Endothelial cell of umbilical vein (primary cell): ENCODE measurements at regions not wholly inside any gene's neighbourhood (a gene's known extent, or its start where the extent isn't known, plus 50 kb on each side); places are given as distances from the start of the nearest gene placed in this dataset.

ENCODE experiments used
- BruUV-seq: library from RNA; stranded (reverse); fragments of 400-500 nt; replicated peaks from 2 replicates; lab custom pipeline; 2021; lab: Mats Ljungman, UMichigan
- CTCF ChIA-PET: fragments of 300-600, 350-600 bp; sonication (Branson Sonifier 250); formaldehyde crosslinking; loops from one replicate; lab custom pipeline; 2021; ENCODE audit warnings: antibody characterized with exemption, inconsistent platforms; lab: Charles Lee
- POLR2A ChIA-PET: fragments of 300-600, 350-600 bp; sonication (Branson Sonifier 250); formaldehyde crosslinking; loops from one replicate; lab custom pipeline; 2021; ENCODE audit warnings: antibody characterized with exemption, inconsistent platforms; lab: Charles Lee
- DNase-seq: peaks from one replicate; pipeline ENCODE4 v3.0.0-alpha.2; 2011; ENCODE audit warnings: low read depth, low spot score
- FAIRE-seq: peaks from 2 replicates; lab custom pipeline; 2011; peaks lifted over from hg19 to GRCh38; lab: Jason Lieb, UNC
- H2AFZ ChIP-seq: 2 replicates; pipeline ENCODE4 v1.6.0; 2012; ENCODE audit warnings: low read depth, low read length, control low read depth, inconsistent platforms
- H3K27ac ChIP-seq: 2 replicates; pipeline ENCODE4 v1.5.1; 2011; ENCODE audit warnings: low read depth, mild to moderate bottlenecking, control low read depth, low read length, moderate library complexity; ENCODE audit not compliant: insufficient read depth
- H3K27me3 ChIP-seq, 2 experiments: 2 replicates each; pipeline versions ENCODE4 v1.6.0 to v1.6.1; 2011; ENCODE audit warnings: low read length in 2 of 2, mixed read lengths in 1 of 2; ENCODE audit not compliant: control insufficient read depth in 2 of 2, insufficient read depth in 2 of 2
- H3K36me3 ChIP-seq, 2 experiments: 2 replicates in 1 of 2; 3 replicates in 1 of 2; pipeline ENCODE4 v1.5.1; 2011; ENCODE audit warnings: low read length in 2 of 2, mild to moderate bottlenecking in 1 of 2, moderate library complexity in 1 of 2; ENCODE audit not compliant: control insufficient read depth in 2 of 2, insufficient read depth in 2 of 2; ENCODE audit errors: extremely low read depth in 1 of 2
- H3K4me1 ChIP-seq: 3 replicates; pipeline ENCODE4 v1.5.1; 2011; ENCODE audit warnings: mild to moderate bottlenecking, low read length; ENCODE audit not compliant: control insufficient read depth, insufficient read depth; ENCODE audit errors: extremely low read depth
- H3K4me2 ChIP-seq: 2 replicates; pipeline ENCODE4 v1.6.1; 2011; ENCODE audit warnings: low read length, control low read depth, mixed read lengths; ENCODE audit not compliant: insufficient read depth
- H3K4me3 ChIP-seq, 3 experiments: fragments of 200-600 bp in 1 of 3; sonication (generic), shearing (Covaris generic) in 1 of 3; replicated peaks in 1 of 3; 2 replicates each; pipeline ENCODE4 v1.5.1; 2011 to 2016; ENCODE audit warnings: control low read depth in 3 of 3, low read length in 3 of 3, mild to moderate bottlenecking in 2 of 3, inconsistent platforms in 1 of 3, low read depth in 1 of 3, moderate library complexity in 1 of 3; ENCODE audit not compliant: insufficient read depth in 1 of 3
- H3K79me2 ChIP-seq: 2 replicates; pipeline ENCODE4 v1.6.0; 2012; ENCODE audit warnings: low read length, inconsistent platforms; ENCODE audit not compliant: control insufficient read depth, insufficient read depth
- H3K9ac ChIP-seq: replicated peaks from 2 replicates; pipeline ENCODE3; 2011; ENCODE audit warnings: low read length, control low read depth; ENCODE audit not compliant: insufficient read depth; ENCODE audit errors: extremely low read depth
- H3K9me1 ChIP-seq: replicated peaks from 3 replicates; pipeline ENCODE4 v1.6.0; 2011; ENCODE audit warnings: mild to moderate bottlenecking, low read length; ENCODE audit not compliant: control insufficient read depth, insufficient read depth; ENCODE audit errors: extremely low read depth
- H3K9me3 ChIP-seq: replicated peaks from 2 replicates; pipeline ENCODE4 v1.5.1; 2012; ENCODE audit warnings: low read length, inconsistent platforms; ENCODE audit not compliant: control insufficient read depth, insufficient read depth
- H4K20me1 ChIP-seq: replicated peaks from 2 replicates; pipeline ENCODE3; 2011; ENCODE audit warnings: mild to moderate bottlenecking, low read length; ENCODE audit not compliant: control insufficient read depth, insufficient read depth; ENCODE audit errors: extremely low read depth
- EZH2 ChIP-seq: IDR thresholded peaks from 2 replicates; pipeline ENCODE4 v1.6.1; 2012; ENCODE audit warnings: borderline replicate concordance, low read depth, mild to moderate bottlenecking, moderate library complexity, low read length, inconsistent platforms; ENCODE audit not compliant: severe bottlenecking
- FOS ChIP-seq: IDR thresholded peaks from 2 replicates; pipeline ENCODE4 v1.6.1; 2011; ENCODE audit warnings: mild to moderate bottlenecking, low read length, moderate library complexity, borderline replicate concordance; ENCODE audit not compliant: insufficient read depth
- GATA2 ChIP-seq: IDR thresholded peaks from 2 replicates; pipeline ENCODE4 v1.7.0; 2011; ENCODE audit warnings: low read depth, mild to moderate bottlenecking, moderate library complexity, mixed read lengths, low read length; ENCODE audit not compliant: insufficient read length, insufficient read depth
- JUN ChIP-seq: IDR thresholded peaks from 2 replicates; pipeline ENCODE4 v1.6.1; 2011; ENCODE audit warnings: borderline replicate concordance, low read depth; ENCODE audit not compliant: insufficient read length, insufficient read depth
- MYC ChIP-seq: IDR thresholded peaks from one replicate; pipeline ENCODE4 v1.6.1; 2011; ENCODE audit warnings: mild to moderate bottlenecking, low read depth, low read length
- POLR2A ChIP-seq: IDR thresholded peaks from 2 replicates; pipeline ENCODE4 v1.6.1; 2012; ENCODE audit warnings: low read depth, mild to moderate bottlenecking, control low read depth, low read length
- POLR2AphosphoS5 ChIP-seq: IDR thresholded peaks from 2 replicates; pipeline ENCODE4 v1.6.1; 2012; ENCODE audit warnings: low read depth, mild to moderate bottlenecking, control low read depth, low read length, moderate library complexity; ENCODE audit not compliant: insufficient read depth
- dilution Hi-C: fragments of 300-500 bp; cut with MboI; formaldehyde crosslinking; loops from one replicate; pipeline ENCODE4 v1.15.0; 2019; ENCODE audit warnings: low sequenced_read_pairs; ENCODE audit not compliant: extremely low pct_ligation_motif_present
- intact Hi-C: fragments of 100-400 bp; cut with micrococcal nuclease; formaldehyde crosslinking; loops from one replicate; pipeline ENCODE4 v1.10.0; 2022
- TF ChIP-seq, protein P1 (sequence below): IDR thresholded peaks from 2 replicates; pipeline ENCODE4 v1.6.1; 2011; ENCODE audit not compliant: insufficient read depth, insufficient read length
- TF ChIP-seq, protein P2 (sequence below), 2 donors: IDR thresholded peaks; 1 replicate in 1 of 2; 2 replicates in 1 of 2; pipeline ENCODE4 v1.5.1; 2011; ENCODE audit warnings: low read length in 2 of 2, mild to moderate bottlenecking in 2 of 2, moderate library complexity in 2 of 2, control low read depth in 1 of 2, inconsistent platforms in 1 of 2, low read depth in 1 of 2; ENCODE audit not compliant: insufficient read depth in 1 of 2; ENCODE audit errors: extremely low read depth in 1 of 2

DNA sequence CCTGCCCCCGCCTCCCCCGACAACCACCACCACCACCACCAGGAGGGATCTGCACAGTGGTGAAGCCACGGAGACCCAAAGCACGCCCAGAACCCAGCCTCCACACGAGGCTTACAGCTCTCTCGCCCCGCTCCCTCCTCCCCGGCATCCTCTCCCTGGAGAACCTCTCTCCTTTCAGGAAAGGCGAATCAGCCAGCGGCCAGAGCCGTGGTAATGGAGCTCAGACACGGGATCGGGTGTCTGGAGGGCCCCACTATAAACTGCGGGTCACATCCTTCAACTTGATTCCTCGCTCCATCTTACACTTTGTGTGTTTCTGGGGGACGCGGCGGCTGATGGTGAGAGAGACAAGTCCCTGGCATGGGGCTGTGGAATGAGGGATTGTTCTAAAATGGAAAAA, 271.5 kb upstream of the SIX2 start:
- Histone ChIP-seq H3K4me2 (no peak overlapping the region), H3K9me1 (no peaks in the 10 kb centered on the region), H3K27me3 (no peaks in the 10 kb centered on the region), H2AFZ (peak overlapping the region; percentile 15), H3K36me3 (no peaks in the 10 kb centered on the region), H4K20me1 (no peaks in the 10 kb centered on the region), H3K79me2 (no peaks in the 10 kb centered on the region), H3K4me1 (peaks cover 27% of the 10 kb centered on the region), H3K4me3 (no peak overlapping the region), H3K9ac (no peak overlapping the region), H3K9me3 (no peaks in the 10 kb centered on the region), H3K27ac (no peak overlapping the region)
- dilution Hi-C loops, result no loop called here
- ChIA-PET POLR2A (no interaction called here), CTCF (no interaction called here)
- DNase-seq (no peak), FAIRE-seq (no peak)
- BruUV-seq, result no TSS peak
- TF ChIP-seq FOS, result no peak
- TF ChIP-seq, protein P1, sequence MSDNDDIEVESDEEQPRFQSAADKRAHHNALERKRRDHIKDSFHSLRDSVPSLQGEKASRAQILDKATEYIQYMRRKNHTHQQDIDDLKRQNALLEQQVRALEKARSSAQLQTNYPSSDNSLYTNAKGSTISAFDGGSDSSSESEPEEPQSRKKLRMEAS, result no peak
- TF ChIP-seq MYC, result no peak
- TF ChIP-seq JUN, result no peak
- no peak for TF ChIP-seq POLR2A
- no peak for TF ChIP-seq GATA2
- TF ChIP-seq EZH2, result no peak
- TF ChIP-seq POLR2AphosphoS5, result no peak
- TF ChIP-seq, protein P2, sequence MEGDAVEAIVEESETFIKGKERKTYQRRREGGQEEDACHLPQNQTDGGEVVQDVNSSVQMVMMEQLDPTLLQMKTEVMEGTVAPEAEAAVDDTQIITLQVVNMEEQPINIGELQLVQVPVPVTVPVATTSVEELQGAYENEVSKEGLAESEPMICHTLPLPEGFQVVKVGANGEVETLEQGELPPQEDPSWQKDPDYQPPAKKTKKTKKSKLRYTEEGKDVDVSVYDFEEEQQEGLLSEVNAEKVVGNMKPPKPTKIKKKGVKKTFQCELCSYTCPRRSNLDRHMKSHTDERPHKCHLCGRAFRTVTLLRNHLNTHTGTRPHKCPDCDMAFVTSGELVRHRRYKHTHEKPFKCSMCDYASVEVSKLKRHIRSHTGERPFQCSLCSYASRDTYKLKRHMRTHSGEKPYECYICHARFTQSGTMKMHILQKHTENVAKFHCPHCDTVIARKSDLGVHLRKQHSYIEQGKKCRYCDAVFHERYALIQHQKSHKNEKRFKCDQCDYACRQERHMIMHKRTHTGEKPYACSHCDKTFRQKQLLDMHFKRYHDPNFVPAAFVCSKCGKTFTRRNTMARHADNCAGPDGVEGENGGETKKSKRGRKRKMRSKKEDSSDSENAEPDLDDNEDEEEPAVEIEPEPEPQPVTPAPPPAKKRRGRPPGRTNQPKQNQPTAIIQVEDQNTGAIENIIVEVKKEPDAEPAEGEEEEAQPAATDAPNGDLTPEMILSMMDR (IDR thresholded peaks at IDR 0.05; ENCODE audit: extremely low read depth in 1 of 2, insufficient read depth in 1 of 2, low read depth in 1 of 2, low read length in 2 of 2), result no peak
- intact Hi-C loops, result no loop called here
